Activated T-cell treated with anti-CD3 and anti-CD28 coated beads for 4 hours (primary cell): ENCODE measurements at regions not wholly inside any gene's neighbourhood (a gene's known extent, or its start where the extent isn't known, plus 50 kb on each side); places are given as distances from the start of the nearest gene placed in this dataset.

Experiments used
- DNase-seq: peaks from one replicate; pipeline ENCODE4 v3.0.0-alpha.2; 2020

GRCh38 chr22:48563966-48564330, 1263.7 kb downstream of the BRD1 start:
- no peak for DNase-seq

- DNase-seq: no peak
These were observed 1264.3 kb downstream of the BRD1 start for GRCh38 chr22:48563118-48563965.

- no peak for DNase-seq
These were observed 1266.0 kb downstream of the BRD1 start for GRCh38 chr22:48561676-48562075.

GRCh38 chr22:48560836-48561235, 1266.8 kb downstream of the BRD1 start:
- DNase-seq: no peak

GRCh38 chr22:48560389-48560751, 1267.3 kb downstream of the BRD1 start:
- DNase-seq: no peak

GRCh38 chr22:48559647-48560388, 1267.9 kb downstream of the BRD1 start:
- no peak for DNase-seq

DNA sequence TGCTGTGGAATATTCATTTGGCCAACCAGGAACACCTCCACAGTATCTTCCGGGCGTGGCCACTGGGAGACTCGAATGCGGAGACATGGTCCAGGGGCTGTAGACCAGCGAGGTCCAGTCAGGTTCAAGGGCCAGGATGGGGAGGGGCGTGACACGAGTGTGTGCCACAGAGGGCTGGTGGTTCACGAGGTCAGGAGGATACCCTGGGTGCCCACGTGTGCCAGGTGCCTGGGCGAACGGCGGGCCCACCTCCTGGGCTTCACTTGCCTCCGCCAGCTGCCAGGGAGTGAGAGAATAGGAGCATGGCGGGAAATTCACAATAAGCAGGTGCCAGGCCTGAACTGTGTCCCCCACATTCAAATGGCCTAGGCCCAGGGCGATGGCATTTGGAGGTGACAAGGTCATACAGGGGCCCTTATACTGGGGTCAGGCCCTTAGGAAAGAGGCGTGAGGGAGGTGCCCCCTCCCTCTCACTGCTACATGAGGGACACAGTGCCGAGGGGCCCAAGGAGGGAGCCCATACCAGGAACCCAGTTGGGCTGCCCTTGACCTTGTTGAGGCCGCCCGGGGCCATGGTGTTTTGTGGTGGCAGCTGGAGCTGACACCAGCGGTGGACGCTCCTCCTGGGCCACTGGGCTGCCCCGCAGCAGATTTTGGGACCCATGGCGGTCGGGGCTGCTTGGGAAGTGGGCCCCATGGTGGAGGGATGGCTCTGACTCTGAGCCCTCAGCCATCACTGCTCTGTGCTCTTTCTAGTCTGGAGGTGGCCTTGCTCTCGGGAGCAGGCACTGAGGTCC, 1268.9 kb downstream of the BRD1 start:
- no peak for DNase-seq

GRCh38 chr22:48558016-48558415, 1269.7 kb downstream of the BRD1 start:
- no peak for DNase-seq

GRCh38 chr22:48557473-48557872, 1270.2 kb downstream of the BRD1 start:
- no peak for DNase-seq

DNA sequence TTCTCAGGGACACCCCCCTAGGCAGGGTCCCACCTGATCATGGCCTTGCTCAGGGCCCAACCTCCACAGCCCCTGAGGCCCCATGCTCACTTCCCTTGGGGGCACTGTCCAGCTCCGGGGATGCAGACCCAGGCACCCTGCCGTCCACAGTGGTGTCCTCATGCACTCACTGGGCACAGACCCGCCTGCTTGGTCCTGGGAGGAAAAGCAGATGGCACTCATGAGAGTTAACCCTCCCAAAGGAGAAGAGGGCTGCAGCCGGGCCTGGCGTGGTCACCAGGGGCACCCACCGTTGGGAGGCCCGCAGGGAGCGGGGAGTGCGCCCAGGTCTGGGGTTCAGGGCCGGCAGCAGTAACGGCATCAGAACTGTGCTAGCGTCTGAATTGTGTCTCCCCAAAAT, 1270.9 kb downstream of the BRD1 start:
- DNase-seq: no peak

GRCh38 chr22:48556222-48556621, 1271.5 kb downstream of the BRD1 start:
- DNase-seq: no peak

DNA sequence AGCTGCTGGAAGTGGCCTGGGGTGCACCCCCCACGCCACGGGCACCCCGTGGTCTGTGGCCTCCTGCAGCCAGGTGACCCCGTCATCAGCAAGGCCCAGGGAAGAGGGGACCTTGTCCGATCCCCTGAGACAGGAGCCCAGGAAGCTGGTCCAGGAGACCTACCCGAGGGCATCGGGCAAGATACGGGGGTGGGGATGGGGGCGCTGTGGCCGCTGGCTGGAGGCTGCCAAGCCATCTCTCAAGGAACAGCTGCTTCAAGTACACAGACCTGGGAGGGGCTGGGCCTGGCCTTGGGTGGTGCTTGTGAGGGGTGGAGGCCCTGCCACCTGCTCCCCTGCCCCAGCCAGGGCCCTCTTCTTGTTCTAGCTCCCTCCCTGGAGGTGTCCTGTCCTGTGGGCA, 1272.1 kb downstream of the BRD1 start:
- no peak for DNase-seq

DNA sequence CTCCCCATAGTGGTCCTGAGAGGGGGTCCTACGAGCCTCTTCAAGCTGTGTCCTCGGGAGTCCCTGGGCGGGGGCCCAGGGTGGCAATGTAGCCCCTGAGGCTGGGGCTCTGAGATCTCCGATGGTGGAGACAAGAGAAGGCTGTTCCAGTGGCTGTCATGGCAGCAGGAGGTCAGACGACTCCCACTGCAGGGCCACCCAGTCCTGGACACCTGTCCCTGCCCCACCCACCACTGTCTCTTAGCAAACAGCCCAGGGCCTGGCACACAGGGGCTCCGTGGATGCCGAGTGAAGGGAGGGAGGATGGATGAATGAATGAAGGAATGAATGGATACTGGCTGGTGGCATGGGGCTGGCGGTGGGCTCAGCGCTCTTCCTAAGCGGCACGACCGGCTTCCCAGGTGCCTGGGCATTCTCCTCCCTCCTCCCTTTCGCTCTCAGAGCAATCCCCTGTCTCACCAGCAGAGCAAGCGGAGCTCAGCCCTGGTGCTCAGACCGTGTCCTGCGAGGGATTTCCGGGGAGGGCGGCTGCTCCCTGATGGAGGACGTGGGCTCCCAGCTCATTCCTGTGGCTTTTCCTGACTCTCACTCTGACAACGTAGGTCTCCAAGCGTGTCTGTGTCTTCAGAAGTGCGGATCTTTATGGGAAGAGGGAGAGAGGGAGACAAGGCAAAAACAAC, 1272.6 kb downstream of the BRD1 start:
- no peak for DNase-seq

GRCh38 chr22:48553694-48554308, 1273.9 kb downstream of the BRD1 start:
- DNase-seq: no peak

- DNase-seq: no peak
These were observed 1274.6 kb downstream of the BRD1 start for GRCh38 chr22:48553119-48553518.

DNA sequence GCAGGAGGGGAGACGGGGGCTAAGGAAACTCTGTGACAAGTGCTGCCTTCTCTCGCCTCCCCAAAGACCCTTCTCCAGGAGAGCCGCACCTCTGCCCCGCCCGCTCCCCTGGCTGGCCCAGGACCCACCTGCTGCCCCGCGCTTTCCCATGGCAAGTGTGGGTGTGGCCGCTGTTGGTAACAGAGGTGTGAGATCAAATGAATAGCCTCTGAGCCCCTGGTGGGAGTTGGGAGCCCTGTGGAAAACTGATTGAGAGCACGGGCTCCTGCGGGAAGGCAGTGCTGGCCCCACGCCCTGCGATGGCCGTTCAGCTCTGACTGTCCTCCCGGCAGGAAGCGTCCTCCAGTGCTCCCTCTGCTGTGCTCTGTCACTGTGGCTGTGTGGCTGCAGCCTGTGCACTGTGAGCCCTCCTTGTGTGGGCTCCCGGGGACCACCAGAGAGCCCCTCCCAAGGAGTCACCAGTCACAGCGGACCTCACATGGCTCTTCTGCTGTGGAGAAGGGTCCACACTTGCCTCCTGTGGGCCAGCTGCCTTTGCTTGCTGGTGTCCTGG, 1275.9 kb downstream of the BRD1 start:
- no peak for DNase-seq

DNA sequence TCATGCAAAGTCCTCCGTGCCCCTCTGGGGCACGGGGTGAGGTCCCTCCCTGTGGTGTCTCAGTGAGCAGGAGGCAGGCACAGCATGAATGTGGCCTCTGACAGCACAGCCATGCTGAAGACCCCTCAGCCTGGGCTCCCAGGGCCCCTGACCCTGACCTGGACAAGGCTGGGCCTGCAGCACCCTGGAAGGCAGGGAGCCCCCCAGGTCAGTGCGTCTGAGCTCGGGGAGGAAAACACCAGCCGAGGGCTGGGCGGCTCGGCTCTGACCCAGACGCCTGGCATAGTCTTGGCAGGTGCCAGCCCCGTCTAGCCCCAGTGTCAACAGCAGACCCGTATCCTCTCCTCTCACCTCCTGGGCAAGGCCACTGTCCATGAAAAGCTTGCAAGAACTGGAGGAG, 1276.6 kb downstream of the BRD1 start:
- DNase-seq: no peak

DNA sequence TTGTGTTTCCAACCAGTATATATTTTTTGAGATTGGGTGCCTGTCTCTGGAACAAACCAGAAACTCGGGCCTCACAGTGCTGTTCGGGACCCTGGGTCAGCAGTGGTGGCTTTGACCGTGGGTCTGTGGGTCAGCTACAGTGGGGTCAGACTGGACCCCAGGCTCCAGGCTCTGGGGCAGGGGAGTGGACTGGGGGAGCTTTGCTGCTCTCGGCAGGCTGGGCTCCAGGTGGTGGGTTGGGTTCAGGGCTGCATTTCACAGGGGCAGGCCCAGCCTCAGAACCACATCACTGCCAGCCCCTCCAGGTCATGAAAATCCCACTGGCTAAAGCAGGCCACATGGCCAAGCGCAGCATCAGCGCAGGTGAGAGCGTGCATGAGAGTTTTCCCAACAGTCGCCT, 1279.3 kb downstream of the BRD1 start:
- no peak for DNase-seq

GRCh38 chr22:48547971-48548370, 1279.7 kb downstream of the BRD1 start:
- no peak for DNase-seq

- no peak for DNase-seq
These were observed 1280.8 kb downstream of the BRD1 start for GRCh38 chr22:48546653-48547424.

DNA sequence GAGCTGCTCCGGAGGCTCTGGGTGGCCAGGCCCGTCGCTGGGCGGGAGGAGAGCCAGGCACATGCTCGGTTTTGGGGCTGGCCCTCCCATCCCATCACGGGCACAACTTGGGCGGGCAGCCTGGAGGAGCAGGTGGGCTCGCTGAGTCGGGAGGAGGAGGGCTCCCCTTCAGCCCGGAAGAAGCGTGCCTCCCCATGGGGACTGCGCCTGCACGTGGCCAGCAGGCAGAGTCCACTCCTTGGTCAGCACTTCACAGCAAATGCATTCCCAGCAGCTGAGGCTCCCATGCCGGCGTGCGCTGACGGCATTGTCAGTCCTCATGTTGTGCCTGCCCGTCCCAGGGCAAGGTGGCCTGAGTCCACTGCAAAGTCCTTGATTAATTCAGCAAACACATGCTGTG, 1281.7 kb downstream of the BRD1 start:
- no peak for DNase-seq
